AG09309 (cell line): ENCODE measurements at regions not wholly inside any gene's neighbourhood (a gene's known extent, or its start where the extent isn't known, plus 50 kb on each side); places are given as distances from the start of the nearest gene placed in this dataset.

ENCODE experiments used
- DNase-seq: peaks from one replicate; pipeline ENCODE4 v3.0.0-alpha.2; 2010; ENCODE audit warnings: low read depth
- H3K4me3 ChIP-seq: 2 replicates; pipeline ENCODE4 v1.5.1; 2011; ENCODE audit warnings: mild to moderate bottlenecking, low read depth, low read length, moderate library complexity; ENCODE audit not compliant: control insufficient read depth
- CTCF ChIP-seq: IDR thresholded peaks from 2 replicates; pipeline ENCODE4 v1.5.1; 2011; ENCODE audit warnings: mild to moderate bottlenecking, low read depth, low read length, inconsistent platforms; ENCODE audit not compliant: insufficient read depth, control insufficient read depth; ENCODE audit errors: missing control alignments

- H3K4me3 ChIP-seq: no peak overlapping the region
- DNase-seq: no peak
- no peak for TF ChIP-seq CTCF
Observed at GRCh38 chr20:52098186-52098585, 93.4 kb downstream of the ZFP64 start.

- TF ChIP-seq CTCF: no peak
- DNase-seq: no peak
- no peak overlapping the region for H3K4me3 ChIP-seq
Observed at GRCh38 chr20:52096117-52096516, 95.5 kb downstream of the ZFP64 start.

GRCh38 chr20:52094693-52095092 lies 96.9 kb downstream of the ZFP64 start:
- no peak overlapping the region for H3K4me3 ChIP-seq
- no peak for TF ChIP-seq CTCF
- no peak for DNase-seq

- no peak overlapping the region for H3K4me3 ChIP-seq
- TF ChIP-seq CTCF: no peak
- no peak for DNase-seq
Observed at GRCh38 chr20:52093575-52093974, 98.0 kb downstream of the ZFP64 start.

- TF ChIP-seq CTCF: no peak
Observed at GRCh38 chr20:52090035-52090434, 101.5 kb downstream of the ZFP64 start.

GRCh38 chr20:52087471-52087870 lies 104.1 kb downstream of the ZFP64 start:
- no peak overlapping the region for H3K4me3 ChIP-seq
- no peak for DNase-seq
- no peak for TF ChIP-seq CTCF

More at GRCh38 chr20:52090035-52090434, 101.5 kb downstream of the ZFP64 start:
- DNase-seq: no peak
- H3K4me3 ChIP-seq: no peak overlapping the region

GRCh38 chr20:52086878-52087277 lies 104.7 kb downstream of the ZFP64 start:
- no peak overlapping the region for H3K4me3 ChIP-seq
- DNase-seq: no peak
- no peak for TF ChIP-seq CTCF
